ENCODE measurements at regions not wholly inside any gene's neighbourhood (a gene's known extent, or its start where the extent isn't known, plus 50 kb on each side); places are given as distances from the start of the nearest gene placed in this dataset.
"Not testable (repeated sequence)": the region's sequence is repeated elsewhere in the genome, so short reads cannot be mapped to it uniquely, and the experiment has no call there.

GRCh38 chr21:9004815-9005518 is 1516.4 kb upstream of the TPTE start:
- H3K4me2 ChIP-seq (ENCODE audit: control insufficient read depth, insufficient read depth); intact Hi-C loops (cut with micrococcal nuclease; ENCODE audit: unreplicated experiment); H3K27ac ChIP-seq (ENCODE audit: control insufficient read depth, insufficient read depth); H3K36me3 ChIP-seq (ENCODE audit: control insufficient read depth in 2 of 2, insufficient read depth in 2 of 2, low read length in 1 of 2); BruUV-seq (replicated peaks); ATAC-seq; H3K4me3 ChIP-seq; H4K20me1 ChIP-seq (ENCODE audit: control insufficient read depth, insufficient read depth); H3K9ac ChIP-seq (ENCODE audit: control insufficient read depth, insufficient read depth, low read length); in situ Hi-C loops (cut with MboI); H3K27me3 ChIP-seq (replicated peaks in 1 of 2; ENCODE audit: control insufficient read depth in 2 of 2, insufficient read depth in 2 of 2, low read length in 1 of 2); H2AFZ ChIP-seq (ENCODE audit: control insufficient read depth, low read depth, low read length); FAIRE-seq; H3K79me2 ChIP-seq (ENCODE audit: control insufficient read depth, insufficient read depth, low read length); H3K4me1 ChIP-seq (ENCODE audit: control insufficient read depth, insufficient read depth, low read length); POLR2A ChIA-PET; H3K9me3 ChIP-seq (replicated peaks; ENCODE audit: control insufficient read depth, insufficient read depth, low read length); DNase-seq (ENCODE audit: low read depth, low spot score); SMC1A ChIA-PET (ENCODE audit: uncharacterized antibody, unreplicated experiment); CTCF ChIA-PET; RAD21 ChIA-PET (ENCODE audit: unreplicated experiment): not testable (repeated sequence)
- 14% methylated on average over 3 of the region's 3 CpGs for WGBS (ENCODE audit: insufficient coverage, insufficient replicate concordance, low lambda C conversion rate, missing lambda C conversion rate)

DNA sequence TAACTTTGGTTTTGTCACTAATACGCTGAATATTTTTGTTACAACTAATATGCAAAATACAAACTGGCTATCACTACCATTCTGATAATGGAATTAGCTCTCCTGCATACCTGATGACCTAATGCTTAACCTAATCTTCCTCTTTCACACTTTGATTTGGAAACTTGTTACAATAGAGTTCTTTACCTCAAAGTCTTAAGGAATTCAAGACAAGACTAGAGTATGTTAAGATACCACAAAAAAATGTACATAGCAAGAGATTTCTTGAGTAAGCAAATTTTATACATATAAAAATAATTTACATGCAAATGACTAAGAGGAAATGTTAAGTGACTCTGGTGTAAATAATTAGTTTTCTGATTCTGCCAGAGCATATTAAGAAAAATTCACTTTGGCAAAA is 1515.7 kb upstream of the TPTE start:
- H3K27ac ChIP-seq (ENCODE audit: control insufficient read depth, insufficient read depth); FAIRE-seq; H3K36me3 ChIP-seq (ENCODE audit: control insufficient read depth in 2 of 2, insufficient read depth in 2 of 2, low read length in 1 of 2); H4K20me1 ChIP-seq (ENCODE audit: control insufficient read depth, insufficient read depth); H3K4me3 ChIP-seq; H3K27me3 ChIP-seq (replicated peaks in 1 of 2; ENCODE audit: control insufficient read depth in 2 of 2, insufficient read depth in 2 of 2, low read length in 1 of 2); ATAC-seq; H3K4me1 ChIP-seq (ENCODE audit: control insufficient read depth, insufficient read depth, low read length); CTCF ChIA-PET; POLR2A ChIA-PET; DNase-seq (ENCODE audit: low read depth, low spot score); RAD21 ChIA-PET (ENCODE audit: unreplicated experiment); H3K9ac ChIP-seq (ENCODE audit: control insufficient read depth, insufficient read depth, low read length); H2AFZ ChIP-seq (ENCODE audit: control insufficient read depth, low read depth, low read length); SMC1A ChIA-PET (ENCODE audit: uncharacterized antibody, unreplicated experiment); H3K4me2 ChIP-seq (ENCODE audit: control insufficient read depth, insufficient read depth); H3K79me2 ChIP-seq (ENCODE audit: control insufficient read depth, insufficient read depth, low read length); in situ Hi-C loops (cut with MboI); H3K9me3 ChIP-seq (replicated peaks; ENCODE audit: control insufficient read depth, insufficient read depth, low read length); BruUV-seq (replicated peaks); intact Hi-C loops (cut with micrococcal nuclease; ENCODE audit: unreplicated experiment): not testable (repeated sequence)
- WGBS (ENCODE audit: insufficient coverage, insufficient replicate concordance, low lambda C conversion rate, missing lambda C conversion rate) = 0% methylated on average over 1 of the region's 1 CpG

- H3K27ac ChIP-seq (ENCODE audit: control insufficient read depth, insufficient read depth); H3K27me3 ChIP-seq (replicated peaks in 1 of 2; ENCODE audit: control insufficient read depth in 2 of 2, insufficient read depth in 2 of 2, low read length in 1 of 2); BruUV-seq (replicated peaks); ATAC-seq; H3K9me3 ChIP-seq (replicated peaks; ENCODE audit: control insufficient read depth, insufficient read depth, low read length); FAIRE-seq; CTCF ChIA-PET; H2AFZ ChIP-seq (ENCODE audit: control insufficient read depth, low read depth, low read length); SMC1A ChIA-PET (ENCODE audit: uncharacterized antibody, unreplicated experiment); in situ Hi-C loops (cut with MboI); H3K4me1 ChIP-seq (ENCODE audit: control insufficient read depth, insufficient read depth, low read length); H4K20me1 ChIP-seq (ENCODE audit: control insufficient read depth, insufficient read depth); H3K4me3 ChIP-seq; DNase-seq (ENCODE audit: low read depth, low spot score); intact Hi-C loops (cut with micrococcal nuclease; ENCODE audit: unreplicated experiment); H3K9ac ChIP-seq (ENCODE audit: control insufficient read depth, insufficient read depth, low read length); H3K36me3 ChIP-seq (ENCODE audit: control insufficient read depth in 2 of 2, insufficient read depth in 2 of 2, low read length in 1 of 2); RAD21 ChIA-PET (ENCODE audit: unreplicated experiment); POLR2A ChIA-PET; H3K4me2 ChIP-seq (ENCODE audit: control insufficient read depth, insufficient read depth); H3K79me2 ChIP-seq (ENCODE audit: control insufficient read depth, insufficient read depth, low read length): not testable (repeated sequence)
Observed at GRCh38 chr21:9006111-9006510, 1515.3 kb upstream of the TPTE start.

- H4K20me1 ChIP-seq (ENCODE audit: control insufficient read depth, insufficient read depth); POLR2A ChIA-PET; FAIRE-seq; H3K27me3 ChIP-seq (replicated peaks in 1 of 2; ENCODE audit: control insufficient read depth in 2 of 2, insufficient read depth in 2 of 2, low read length in 1 of 2); H3K9ac ChIP-seq (ENCODE audit: control insufficient read depth, insufficient read depth, low read length); BruUV-seq (replicated peaks); intact Hi-C loops (cut with micrococcal nuclease; ENCODE audit: unreplicated experiment); H3K4me2 ChIP-seq (ENCODE audit: control insufficient read depth, insufficient read depth); H3K4me1 ChIP-seq (ENCODE audit: control insufficient read depth, insufficient read depth, low read length); RAD21 ChIA-PET (ENCODE audit: unreplicated experiment); DNase-seq (ENCODE audit: low read depth, low spot score); H3K79me2 ChIP-seq (ENCODE audit: control insufficient read depth, insufficient read depth, low read length); H3K4me3 ChIP-seq; SMC1A ChIA-PET (ENCODE audit: uncharacterized antibody, unreplicated experiment); CTCF ChIA-PET; ATAC-seq; H3K9me3 ChIP-seq (replicated peaks; ENCODE audit: control insufficient read depth, insufficient read depth, low read length); H2AFZ ChIP-seq (ENCODE audit: control insufficient read depth, low read depth, low read length); H3K36me3 ChIP-seq (ENCODE audit: control insufficient read depth in 2 of 2, insufficient read depth in 2 of 2, low read length in 1 of 2); H3K27ac ChIP-seq (ENCODE audit: control insufficient read depth, insufficient read depth); in situ Hi-C loops (cut with MboI): not testable (repeated sequence)
- 37% methylated on average over 2 of the region's 2 CpGs for WGBS (ENCODE audit: insufficient coverage, insufficient replicate concordance, low lambda C conversion rate, missing lambda C conversion rate)
Observed at GRCh38 chr21:9006553-9007323, 1514.6 kb upstream of the TPTE start.
